GM18505 (cell line): ENCODE measurements at regions not wholly inside any gene's neighbourhood (a gene's known extent, or its start where the extent isn't known, plus 50 kb on each side); places are given as distances from the start of the nearest gene placed in this dataset.

ENCODE experiments used
- ATAC-seq: cut with Tn5 transposase; IDR thresholded peaks from one replicate; pipeline ENCODE4 v1.9.1; 2021; ENCODE audit not compliant: unreplicated experiment
- POLR2A ChIP-seq: IDR thresholded peaks from 4 replicates; pipeline ENCODE4 v1.6.1; 2011; ENCODE audit warnings: borderline replicate concordance; ENCODE audit not compliant: insufficient read depth, insufficient read length; ENCODE audit errors: extremely low read depth

DNA sequence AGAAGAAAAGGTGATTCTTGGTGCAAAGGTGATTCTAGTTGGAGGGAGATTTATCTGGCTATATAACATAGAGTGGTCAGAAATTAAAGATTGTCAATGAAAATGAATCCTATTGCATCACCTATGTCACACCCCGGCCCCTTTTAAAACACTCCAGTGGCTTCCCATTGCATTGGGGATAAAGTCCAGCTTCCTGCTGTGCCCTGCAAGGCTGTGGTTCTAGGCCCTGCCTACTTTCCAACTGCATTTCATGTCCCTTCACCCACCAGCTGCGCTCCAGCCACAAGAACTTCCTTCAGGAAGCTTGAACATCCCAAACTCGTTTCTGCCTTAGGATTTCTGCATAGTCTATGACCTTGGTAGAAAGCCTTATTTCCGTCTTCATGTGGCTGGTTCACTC is 118.7 kb upstream of the UMPS start:
- TF ChIP-seq POLR2A, result no peak

DNA sequence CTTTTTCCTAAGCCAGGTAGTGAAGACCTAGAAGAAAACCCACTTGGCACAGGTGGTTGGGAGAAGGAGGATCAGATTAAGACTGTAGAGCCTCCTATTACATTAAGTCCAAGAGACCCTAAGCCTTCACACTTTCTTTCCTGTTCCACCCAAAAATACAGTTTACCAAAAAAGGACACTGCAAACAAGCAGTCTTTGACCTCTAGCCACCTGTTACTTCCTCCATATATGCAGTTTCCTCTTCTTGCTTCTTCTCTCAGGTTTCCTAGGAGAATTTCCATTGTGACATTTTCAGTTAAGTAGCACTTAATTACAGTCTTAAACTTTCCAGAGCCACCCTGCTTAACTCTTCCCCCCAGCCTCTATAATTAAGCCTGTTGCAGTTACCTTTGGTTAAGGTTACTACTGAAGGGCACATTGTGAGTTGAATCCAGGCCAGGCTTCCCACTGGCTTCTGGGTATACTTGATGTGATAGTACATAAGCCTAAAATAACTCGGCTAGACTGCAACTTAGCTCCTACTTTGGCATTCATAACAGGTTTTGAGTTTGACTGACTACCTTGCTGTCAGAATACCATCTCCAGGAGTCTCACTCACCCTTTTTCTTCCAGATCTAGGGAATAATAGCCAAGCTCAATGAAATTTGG is 114.2 kb upstream of the UMPS start:
- no peak for TF ChIP-seq POLR2A
- no peak for ATAC-seq

More for the DNA sequence above, 118.7 kb upstream of the UMPS start:
- ATAC-seq, result no peak

DNA sequence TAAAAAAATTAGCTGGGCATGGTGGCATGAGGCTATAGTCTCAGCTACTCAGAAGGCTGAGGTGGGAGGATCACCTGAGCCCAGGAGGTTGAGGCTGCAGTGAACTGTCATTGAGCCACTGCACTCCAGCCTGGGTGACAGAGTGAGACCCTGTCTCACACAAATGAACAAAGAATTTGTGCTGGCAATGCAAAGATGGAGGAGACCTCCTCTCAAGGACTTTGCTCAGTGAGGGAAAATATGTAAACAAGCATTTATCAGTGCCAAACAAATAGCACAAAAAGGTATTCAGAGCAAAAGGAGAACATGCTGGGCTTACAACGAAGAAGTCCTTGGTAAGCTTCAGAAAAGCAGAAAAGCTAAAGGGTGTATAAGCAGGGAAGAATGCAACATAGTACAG is 113.1 kb upstream of the UMPS start:
- no peak for TF ChIP-seq POLR2A
- no peak for ATAC-seq

DNA sequence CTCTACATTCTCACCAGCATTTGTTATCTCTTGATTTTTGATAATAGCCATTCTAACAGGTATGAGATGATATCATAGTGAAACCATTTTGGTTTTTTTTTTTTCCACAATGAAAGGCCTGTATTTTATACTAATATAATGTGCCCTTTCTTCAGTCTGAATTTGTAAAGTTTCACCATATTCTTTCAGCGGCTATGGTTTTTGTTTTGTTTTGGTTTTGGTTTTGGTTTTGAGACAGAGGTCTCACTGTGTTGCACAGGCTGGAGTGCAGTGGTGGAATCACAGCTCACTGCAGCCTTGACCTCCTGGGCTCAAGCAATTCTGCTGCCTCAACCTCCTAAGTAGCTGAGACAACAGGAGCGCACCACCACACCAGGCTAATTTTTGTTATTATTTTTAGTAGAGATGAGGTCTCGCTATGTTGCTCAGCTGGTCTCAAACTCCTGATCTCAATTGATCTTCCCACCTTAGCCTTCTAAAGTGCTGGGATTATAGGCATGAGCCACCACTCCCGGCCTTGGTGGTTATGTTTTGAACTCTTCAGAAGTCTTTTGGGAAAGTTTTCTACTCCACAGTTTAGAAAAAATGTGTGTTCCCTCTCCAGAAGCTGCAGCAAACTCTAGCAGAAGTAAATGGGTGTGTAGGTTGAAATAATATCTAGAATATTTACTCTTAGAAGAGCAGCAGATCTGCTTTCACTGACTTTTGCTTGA is 110.2 kb upstream of the UMPS start:
- ATAC-seq, result peak; percentile 51
- TF ChIP-seq POLR2A, result no peak

DNA sequence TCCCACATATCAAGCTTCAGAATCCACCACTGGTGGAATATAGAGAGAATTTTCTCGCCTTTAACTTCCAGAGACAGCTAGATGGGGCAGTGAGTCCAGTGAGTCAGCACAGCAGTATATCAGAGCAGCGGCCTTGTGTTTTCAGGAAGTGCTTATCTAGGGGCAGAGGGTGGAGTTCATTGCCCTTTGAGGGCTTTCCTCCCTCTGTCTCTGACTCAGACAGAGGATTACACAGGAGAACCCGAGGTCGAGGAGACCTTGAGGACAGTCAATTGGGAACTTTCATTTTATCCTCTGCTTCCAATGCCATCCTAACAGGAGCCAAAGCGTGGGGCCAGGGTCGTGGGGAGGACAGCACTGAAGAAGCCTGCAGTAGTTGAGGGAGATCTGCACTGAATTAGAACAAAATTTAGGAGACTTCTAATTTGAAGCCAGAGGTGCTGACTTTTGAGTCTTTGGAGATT is 109.6 kb upstream of the UMPS start:
- TF ChIP-seq POLR2A, result no peak
- ATAC-seq, result peak; percentile 60

DNA sequence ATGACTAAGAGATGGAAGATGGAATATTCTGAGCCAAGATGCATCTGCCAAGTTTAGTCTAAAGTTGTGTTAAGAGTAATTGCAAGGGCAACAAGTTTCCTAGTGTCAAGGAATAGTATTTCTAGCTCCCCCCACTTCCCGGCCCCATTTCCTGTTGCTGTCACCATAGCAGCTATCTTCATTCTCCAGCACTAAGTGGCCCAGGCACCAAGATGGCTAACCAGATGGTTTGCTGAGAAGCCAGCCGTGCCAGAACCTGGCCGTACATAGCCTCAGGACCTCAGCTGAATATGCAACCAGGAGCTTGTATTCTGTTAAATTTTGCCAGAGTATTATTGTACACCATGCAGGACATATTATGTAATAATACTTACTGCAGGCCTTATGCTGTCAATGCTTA is 108.8 kb upstream of the UMPS start:
- TF ChIP-seq POLR2A, result no peak
- ATAC-seq, result no peak

DNA sequence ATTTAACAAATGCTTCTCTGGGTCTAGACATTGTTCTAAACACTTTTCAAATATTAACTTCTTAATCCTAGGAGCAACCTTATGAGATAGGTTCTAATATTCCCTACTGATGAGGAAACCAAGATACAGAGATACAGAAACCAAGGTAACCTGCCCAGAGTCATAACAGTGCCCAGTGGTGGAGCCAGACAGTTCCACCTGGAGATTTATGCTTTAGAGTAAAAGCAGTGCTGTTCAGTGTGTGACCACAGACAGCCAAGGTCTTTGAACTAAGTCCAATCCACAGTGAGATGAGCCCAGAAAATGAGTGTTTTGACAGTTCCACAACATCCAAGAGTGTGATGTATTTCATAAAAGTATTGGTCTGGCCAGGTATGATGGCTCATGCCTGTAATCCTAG is 105.2 kb upstream of the UMPS start:
- ATAC-seq, result no peak
- no peak for TF ChIP-seq POLR2A

DNA sequence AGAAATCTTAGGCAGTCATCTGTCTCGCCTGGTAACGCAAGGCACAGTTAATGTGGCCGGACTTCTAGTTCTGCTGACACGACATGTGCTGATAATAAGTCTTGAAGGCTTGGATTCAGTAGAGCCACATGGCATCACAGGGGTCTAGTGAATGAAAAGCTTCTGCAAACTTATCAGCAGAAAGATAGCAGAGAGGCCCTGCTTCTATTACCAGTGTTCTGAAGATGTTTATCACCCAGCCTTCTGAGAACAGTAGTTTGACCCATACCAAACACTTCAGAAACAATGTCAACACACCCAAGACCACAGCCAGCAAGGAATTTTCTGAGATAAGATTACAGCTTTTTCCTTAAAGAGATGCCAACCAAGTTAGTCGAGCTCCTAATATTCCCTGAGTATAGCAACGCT is 102.7 kb upstream of the UMPS start:
- no peak for TF ChIP-seq POLR2A
- no peak for ATAC-seq

DNA sequence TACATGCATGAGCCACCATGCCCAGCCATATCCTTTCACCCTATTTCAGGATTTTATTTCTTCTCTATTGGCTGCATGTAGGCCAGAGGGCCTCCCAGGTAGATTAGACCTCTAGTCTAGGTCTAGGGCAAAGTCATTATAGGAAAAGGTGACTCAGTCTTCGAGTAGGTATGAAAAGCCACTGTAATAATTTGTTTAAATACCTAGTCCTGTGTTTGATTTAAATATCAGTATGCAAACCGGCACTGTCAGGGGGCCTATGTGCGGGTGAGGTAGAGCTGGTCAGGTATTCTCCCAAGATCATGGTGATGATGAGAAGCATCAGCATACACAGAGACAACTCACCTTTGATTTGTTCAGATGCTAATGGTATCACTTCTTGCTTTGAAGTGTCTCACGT is 101.4 kb upstream of the UMPS start:
- TF ChIP-seq POLR2A, result no peak

DNA sequence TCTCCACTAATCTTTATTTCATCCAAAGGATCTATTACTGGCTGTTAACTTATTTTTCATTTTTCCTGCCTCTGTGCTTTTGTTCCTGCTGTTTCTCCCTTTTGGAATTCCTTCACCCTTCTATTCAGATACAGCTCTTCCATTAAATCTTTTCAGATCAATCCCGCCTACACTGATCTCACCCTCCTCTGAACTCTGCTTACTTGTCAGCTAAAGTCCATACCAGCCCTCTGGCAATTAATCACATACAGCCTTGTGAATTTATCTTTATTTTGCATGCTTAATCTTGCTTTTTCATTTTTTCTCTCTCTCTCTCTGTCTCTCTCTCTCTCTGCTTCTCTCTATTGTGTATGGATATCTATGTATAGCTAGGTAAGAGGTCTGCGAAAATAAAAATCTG is 100.8 kb upstream of the UMPS start:
- TF ChIP-seq POLR2A, result no peak
- no peak for ATAC-seq

More for the DNA sequence above, 101.4 kb upstream of the UMPS start:
- ATAC-seq, result no peak

DNA sequence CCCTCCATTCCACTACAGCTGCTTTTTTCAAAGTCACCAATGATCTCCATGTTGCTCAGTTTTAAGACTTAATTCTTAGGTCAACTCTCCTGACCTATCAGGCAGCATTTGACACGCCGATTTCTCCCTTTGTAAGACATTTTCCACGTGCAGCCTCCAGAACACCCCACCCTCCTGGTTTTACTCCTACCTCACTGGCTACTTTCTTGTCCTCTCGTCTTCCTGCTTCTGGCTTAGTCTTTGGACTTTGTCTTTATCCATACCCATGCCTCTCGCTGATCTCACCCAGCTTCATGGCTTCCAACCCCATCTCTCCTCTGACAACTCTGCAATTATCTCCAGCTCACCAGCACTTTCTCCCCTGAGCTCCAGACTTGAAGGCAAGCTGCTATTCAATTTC is 99.3 kb upstream of the UMPS start:
- no peak for TF ChIP-seq POLR2A
- ATAC-seq, result no peak

DNA sequence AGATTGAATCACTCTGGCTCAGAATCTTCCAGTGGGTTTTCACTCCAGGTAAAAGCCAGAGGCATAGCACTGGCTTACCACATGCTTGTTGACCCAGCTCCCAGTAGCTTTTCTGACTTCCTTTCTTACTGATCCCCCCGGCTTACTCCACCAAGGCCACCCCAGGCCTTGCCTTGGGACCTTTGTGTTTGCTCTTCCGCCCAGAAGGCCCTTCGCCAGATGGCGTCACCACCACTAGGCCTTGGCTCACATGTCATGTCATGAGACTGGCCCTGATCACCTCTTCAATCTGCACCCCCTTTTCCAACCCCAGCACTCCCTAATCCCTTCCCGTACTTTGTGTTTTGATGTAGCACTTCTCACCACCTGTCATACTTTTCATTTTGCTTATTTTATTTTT is 98.5 kb upstream of the UMPS start:
- ATAC-seq, result no peak
- TF ChIP-seq POLR2A, result no peak

DNA sequence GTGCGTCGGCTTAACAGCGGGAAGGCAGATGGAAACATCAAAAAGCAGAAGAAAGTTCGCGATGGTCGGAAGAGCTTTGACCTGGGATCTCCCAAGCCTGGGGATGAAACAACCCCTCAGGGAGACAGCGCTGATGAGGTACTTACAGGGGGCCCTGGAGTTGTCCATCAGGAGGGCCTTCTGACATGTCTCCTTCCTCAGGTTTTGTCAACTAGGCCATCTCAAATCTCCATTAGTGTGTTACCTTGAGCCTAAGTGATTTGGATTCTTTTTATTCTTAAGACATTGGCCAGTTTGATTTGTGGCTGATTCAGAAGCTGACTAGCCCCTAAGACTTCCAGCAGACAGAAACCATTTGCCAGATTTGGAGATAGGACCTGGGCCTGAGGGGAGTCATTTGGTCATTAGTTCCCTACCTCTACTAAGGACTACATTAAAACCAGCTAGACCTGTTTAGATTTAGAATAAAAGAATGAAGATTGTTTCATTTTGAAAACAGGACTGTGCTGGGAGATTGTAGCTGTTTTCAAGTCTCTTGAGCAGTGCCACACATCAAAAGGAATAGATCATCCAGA is 97.6 kb upstream of the UMPS start:
- ATAC-seq, result no peak
- TF ChIP-seq POLR2A, result no peak

DNA sequence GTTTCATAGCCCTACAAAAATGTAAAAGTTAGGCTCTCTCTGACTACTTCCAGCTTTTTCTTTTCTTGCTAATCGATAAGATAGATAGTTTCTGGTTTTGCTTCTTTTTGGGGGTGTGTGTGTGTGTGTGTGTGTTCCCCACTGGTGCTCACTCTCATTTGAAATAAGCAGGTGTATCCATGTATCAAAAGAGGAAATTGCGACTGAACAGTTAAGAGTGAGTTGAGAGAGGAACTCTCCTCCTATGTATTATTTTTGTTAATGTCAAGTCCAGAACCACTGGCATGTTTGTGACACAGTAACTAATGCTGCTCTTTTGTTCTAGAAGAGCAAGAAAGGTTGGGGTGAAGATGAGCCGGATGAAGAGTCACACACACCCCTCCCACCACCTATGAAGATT is 96.7 kb upstream of the UMPS start:
- ATAC-seq, result no peak
- TF ChIP-seq POLR2A, result no peak

DNA sequence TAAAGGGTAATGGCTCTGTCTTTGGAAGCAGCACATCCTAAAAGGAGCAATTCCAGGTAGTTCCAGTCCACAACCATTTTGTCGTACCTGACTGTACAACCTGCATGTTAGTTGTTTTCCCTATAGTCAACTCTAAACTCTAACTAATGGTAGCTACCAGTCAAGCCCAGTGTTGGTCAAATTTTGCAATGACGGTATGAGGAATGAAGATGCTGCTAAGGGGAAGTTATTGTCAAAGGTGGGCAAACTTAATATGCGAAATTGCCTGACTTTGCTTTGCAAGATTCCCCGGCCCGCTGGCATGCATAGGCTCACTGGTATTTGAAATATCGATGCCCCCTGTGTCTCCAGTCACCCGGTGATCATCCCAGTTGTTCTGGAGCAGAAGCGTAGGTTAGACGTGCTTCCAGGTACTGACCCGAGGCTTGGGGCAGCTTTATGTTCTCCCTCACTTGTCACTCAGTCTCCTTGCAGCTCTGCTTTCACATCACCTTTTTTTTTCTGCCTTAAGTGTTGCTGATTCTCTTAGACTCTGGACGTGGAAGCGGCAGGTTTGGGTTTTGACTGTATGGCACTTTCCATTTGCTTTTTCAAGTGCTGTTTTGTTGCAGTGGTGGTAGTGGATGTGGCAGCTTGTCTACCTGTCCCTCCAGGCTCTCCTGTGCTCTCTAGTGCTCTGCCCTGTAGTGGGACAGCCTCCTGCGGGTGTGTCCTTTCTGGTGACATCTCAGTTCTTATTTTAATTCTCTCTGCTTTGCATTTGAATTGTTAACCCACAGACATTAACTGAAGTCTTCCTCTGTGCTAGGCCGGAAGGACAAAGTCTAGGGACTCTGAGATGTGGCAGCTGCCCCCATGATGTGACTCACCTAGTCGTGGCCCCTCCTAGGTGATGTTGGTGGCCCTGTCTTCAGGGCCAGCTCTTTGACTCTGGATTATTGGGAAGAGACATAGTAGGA is 95.8 kb upstream of the UMPS start:
- no peak for ATAC-seq
- TF ChIP-seq POLR2A, result no peak
